GM20000 (cell line): ENCODE measurements at regions not wholly inside any gene's neighbourhood (a gene's known extent, or its start where the extent isn't known, plus 50 kb on each side); places are given as distances from the start of the nearest gene placed in this dataset.

ENCODE experiments used
- DNase-seq: peaks from one replicate; pipeline ENCODE4 v3.0.0; 2012; ENCODE audit warnings: low spot score
- CTCF ChIP-seq: IDR thresholded peaks from 2 replicates; pipeline ENCODE4 v1.5.1; 2012; ENCODE audit warnings: mild to moderate bottlenecking, control low read depth; ENCODE audit errors: extremely low read depth, missing control alignments

GRCh38 chr5:33375900-33376299 lies 64.9 kb upstream of the TARS1 start:
- no peak for DNase-seq

GRCh38 chr5:33379757-33380156 lies 61.0 kb upstream of the TARS1 start:
- no peak for DNase-seq
- TF ChIP-seq CTCF = peak; percentile 15

More at GRCh38 chr5:33375900-33376299, 64.9 kb upstream of the TARS1 start:
- no peak for TF ChIP-seq CTCF

GRCh38 chr5:33381243-33381642 lies 59.5 kb upstream of the TARS1 start:
- TF ChIP-seq CTCF = no peak
- DNase-seq = no peak
